NCI-H82 treated with DMSO at 0.1 percent for 48 hours (cell line): ENCODE measurements at regions not wholly inside any gene's neighbourhood (a gene's known extent, or its start where the extent isn't known, plus 50 kb on each side); places are given as distances from the start of the nearest gene placed in this dataset.

Experiments
- DNase-seq: peaks from one replicate; lab custom pipeline; 2025; ENCODE audit not compliant: unreplicated experiment; lab: John Stamatoyannopoulos, UW

GRCh38 chr7:46421441-46422230, 500.6 kb upstream of the IGFBP3 start:
- no peak for DNase-seq

DNA sequence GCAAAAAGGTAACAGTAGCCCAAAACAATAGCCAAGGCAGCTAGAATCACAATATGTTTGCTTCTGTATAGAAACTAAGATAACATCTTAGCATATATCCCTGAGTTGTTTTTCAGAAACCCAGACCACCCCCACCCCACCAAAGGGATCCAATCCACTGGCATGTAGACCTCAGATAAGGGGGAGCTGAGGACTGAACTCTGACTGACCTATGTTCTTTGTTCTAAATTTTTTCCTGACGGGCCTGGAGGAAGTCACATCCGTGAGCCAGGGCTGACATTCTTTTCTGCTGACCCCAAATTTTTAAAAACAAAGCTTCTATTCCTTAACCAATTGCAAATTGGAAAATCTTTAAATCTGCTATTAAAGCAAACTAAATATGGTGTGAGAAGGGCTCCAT, 493.9 kb upstream of the IGFBP3 start:
- no peak for DNase-seq

GRCh38 chr7:46411236-46411635, 490.2 kb upstream of the IGFBP3 start:
- no peak for DNase-seq

- no peak for DNase-seq
Observed at GRCh38 chr7:46407125-46407524, 486.1 kb upstream of the IGFBP3 start.

DNA sequence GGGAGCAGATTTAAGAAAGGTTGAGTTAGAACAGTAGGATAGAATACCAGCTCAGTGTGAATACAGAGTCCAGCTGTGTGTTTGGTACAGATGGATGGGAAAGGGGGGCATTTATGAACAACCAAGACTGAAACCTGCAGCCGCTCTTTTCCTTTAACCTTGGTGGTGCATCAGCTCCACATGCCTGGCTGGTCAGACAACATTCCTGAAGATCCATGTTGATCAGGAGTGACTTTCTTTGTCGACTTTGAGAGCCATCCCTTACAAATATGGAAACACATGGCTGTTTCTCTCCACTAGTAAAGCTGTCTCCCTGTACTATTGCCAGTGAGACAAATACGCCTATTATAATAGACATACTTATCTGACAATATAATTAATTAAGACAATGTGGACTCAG, 476.5 kb upstream of the IGFBP3 start:
- no peak for DNase-seq

DNA sequence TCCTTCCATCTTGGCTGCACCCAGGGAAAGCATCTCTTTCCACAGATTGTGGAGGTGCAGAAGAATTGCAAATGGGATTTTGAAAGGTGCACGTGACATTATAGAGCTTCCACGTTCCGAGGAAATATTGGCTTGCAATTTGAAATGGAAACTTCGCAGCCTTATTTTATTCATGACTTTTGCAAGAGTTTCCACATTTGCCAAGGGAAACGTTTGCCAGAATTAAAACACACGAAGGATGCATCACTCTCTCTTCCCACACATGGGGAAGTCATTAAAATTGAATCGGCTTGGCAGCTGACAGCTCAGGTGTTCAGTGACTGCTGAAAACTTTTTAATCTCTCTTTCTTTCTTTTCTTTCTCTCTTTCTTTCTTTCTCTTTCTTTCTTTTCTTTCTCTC, 475.4 kb upstream of the IGFBP3 start:
- DNase-seq, result no peak

DNA sequence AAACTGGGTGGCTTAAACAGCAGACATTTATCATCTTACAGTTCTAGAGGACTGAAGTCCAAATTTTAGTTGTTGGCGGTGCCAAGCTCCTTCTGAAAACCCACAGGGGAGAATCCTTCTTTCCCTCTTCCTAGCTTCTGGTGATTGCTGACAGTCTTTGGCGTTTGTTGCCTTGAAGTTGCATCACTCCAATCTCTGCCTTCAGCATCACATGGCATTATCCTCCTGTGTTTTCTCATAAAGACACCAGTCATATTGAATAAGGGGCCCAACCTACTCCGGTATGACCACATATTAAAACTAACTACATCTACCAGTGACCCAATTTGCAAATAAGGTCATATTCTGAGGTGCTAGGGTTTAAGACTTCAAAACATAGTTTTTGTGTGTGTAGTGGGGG, 472.1 kb upstream of the IGFBP3 start:
- DNase-seq, result no peak

DNA sequence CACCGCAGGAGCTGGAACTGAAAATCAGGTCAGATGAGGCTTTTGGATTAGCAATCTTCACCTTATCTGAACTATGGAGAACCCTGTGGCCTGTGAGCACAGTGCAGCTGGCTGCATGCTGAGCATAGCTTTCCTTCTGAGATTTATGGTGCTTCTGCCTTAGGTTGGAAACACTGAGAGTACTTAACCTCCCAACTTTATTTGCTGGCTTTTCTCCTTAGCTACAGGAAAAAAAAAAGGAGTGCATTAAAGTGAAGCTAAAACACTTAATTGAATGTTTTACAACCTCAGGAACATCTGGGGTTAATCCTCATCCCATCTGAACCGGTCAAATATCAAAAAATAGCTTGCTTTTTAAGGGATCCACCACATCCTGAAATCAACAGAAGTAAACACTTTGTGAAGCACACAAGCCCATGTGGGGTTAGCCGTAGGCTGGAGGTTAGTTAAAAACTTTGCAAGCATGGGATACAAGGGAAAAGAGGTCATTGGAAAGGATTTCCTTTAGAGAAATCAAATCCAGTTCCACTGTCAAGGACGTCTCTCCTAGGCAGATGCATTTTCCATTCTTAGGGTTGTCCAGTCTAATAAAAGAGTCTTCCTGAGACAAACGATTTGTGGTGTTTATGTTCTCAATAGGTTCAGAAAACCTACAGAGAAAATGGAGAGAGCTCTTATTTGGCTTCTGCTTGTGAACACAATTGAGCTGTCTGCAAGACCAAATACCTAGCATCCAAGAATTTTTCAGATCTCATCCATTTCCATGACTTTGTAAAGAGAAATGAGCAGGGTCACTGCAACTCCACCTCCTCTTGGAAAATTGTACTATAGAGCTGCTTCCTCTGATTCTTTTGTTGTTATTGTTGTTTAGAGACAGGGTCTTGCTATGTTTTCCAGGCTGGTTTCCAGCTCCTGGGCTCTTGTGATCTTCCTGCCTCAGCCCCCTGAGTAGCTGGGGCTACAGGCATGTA, 470.4 kb upstream of the IGFBP3 start:
- peak; percentile 83 for DNase-seq

- no peak for DNase-seq
Observed at GRCh38 chr7:46390042-46390441, 469.0 kb upstream of the IGFBP3 start.

DNA sequence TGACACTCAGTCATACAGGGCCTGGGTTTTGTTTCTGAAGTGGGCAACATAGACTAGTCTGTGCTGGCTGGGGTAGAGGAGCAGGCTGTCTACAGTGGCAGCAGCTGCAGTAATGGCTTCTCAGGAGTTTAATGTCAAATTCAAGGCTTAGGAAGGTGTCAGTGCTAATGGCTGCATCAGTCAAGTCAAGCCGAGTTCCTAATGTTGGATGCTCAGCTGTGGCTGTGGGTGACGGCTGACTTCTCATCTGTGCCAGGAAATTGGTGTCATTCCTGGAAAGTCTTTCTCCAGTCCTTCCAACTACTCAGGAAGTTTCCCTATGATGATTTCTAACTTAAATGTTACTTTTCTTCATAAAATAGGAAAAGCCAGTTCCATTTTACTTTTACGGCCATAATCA, 468.1 kb upstream of the IGFBP3 start:
- DNase-seq, result no peak

DNA sequence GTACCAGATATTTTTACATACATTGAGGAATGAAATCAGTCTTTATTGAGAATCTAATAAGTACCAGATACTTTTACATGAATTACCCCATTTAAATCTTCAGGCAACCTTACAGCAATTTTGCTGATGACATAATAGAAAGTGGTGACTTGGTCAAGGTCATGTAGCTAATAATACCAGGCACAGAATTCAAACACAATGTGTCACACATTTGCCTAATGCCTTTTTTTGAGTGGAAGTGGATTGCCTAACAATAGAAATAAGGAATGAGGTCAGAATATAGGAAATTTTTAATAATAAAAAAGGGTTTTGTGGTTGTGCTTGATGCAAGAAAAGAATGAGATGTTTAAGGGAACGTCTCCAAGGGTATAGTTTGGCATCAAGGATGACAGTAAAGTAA, 466.6 kb upstream of the IGFBP3 start:
- no peak for DNase-seq

DNA sequence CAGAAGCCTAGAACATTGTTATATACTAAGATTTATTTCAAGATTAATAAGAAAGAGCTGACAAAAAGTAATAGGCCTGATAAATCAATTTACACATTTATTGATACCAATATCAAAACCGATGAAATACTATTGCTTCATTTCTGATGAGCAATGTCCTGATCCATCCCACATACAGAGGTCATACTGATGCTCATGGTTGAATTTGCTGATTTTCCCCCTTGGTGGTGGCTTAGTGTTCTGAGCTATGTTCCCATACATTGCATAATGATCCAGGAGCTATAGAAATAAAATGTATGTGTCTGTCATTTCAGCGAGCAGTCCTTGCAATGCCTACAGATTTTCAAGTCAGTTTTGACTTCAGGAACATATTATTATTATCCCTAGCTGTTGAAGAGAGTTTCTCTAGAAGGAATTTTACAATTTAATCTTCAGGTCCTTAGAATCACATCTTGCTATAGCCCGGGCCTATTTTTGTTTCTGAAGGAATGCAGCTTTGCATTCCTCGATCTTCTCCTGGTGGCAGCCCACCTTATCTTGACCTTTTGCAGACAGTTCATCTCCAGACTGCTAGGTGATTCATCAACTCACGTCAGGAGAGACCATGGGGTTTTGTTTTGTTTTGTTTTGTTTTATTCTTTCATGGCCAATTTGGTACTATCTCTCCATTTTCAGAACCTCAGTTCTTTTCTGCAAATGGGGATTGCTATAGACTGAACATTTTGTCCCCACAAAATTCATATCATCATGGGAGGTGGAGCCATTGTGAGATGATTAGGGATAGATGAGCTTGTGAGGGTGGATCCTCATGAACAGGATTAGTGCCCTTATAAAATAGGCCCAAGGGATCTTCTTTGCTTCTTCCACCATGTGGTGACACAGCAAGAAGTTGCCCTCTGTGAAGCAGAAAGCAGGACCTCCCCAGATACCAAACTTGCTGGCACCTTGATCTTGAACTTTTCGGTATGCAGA, 465.6 kb upstream of the IGFBP3 start:
- DNase-seq, result no peak

- no peak for DNase-seq
Observed at GRCh38 chr7:46385662-46386309, 464.7 kb upstream of the IGFBP3 start.

GRCh38 chr7:46383605-46384004, 462.5 kb upstream of the IGFBP3 start:
- no peak for DNase-seq

GRCh38 chr7:46369933-46370654, 449.0 kb upstream of the IGFBP3 start:
- DNase-seq, result no peak

- DNase-seq, result no peak
Observed at GRCh38 chr7:46368871-46369270, 447.8 kb upstream of the IGFBP3 start.

DNA sequence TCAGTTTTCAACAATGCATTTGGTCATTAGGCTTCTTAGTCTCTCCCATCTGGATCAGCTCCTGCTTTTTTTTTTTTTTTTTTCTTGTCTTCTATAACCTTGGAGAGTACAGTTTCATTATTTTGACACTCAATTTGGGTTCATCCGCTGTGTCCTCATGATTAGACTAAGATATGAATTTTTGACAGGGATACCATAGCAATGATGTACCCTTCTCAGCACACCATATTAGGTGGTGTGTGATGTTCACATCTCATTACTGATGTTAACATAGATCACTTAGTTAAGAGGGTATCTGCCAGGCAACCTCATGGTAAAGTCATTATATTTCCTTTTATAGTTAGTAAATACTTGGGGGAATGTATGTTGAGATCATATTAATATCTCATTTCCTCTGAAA, 445.5 kb upstream of the IGFBP3 start:
- DNase-seq, result no peak

DNA sequence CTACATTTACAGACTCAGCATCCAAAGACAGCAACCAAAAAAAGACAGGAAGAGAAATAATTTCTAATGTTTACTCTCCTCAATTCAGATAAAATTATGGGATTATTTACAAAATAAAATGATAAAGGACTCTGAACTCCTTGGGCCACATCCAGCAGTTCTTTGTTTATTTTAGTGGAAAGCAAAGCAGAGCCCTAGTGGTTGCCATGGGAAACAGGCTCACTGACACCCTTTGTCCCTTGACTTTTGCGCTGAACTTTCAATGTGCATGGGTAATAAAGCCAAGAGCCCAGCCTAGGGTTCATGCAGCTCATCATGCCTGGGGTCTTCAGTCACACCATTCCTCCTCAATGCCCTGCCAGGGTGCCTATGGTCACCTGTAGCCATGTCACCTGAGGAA, 442.6 kb upstream of the IGFBP3 start:
- DNase-seq, result no peak

GRCh38 chr7:46360811-46361210, 439.7 kb upstream of the IGFBP3 start:
- no peak for DNase-seq

GRCh38 chr7:46360296-46360695, 439.2 kb upstream of the IGFBP3 start:
- DNase-seq, result no peak
